ENCODE measurements at regions not wholly inside any gene's neighbourhood (a gene's known extent, or its start where the extent isn't known, plus 50 kb on each side); places are given as distances from the start of the nearest gene placed in this dataset.

DNA sequence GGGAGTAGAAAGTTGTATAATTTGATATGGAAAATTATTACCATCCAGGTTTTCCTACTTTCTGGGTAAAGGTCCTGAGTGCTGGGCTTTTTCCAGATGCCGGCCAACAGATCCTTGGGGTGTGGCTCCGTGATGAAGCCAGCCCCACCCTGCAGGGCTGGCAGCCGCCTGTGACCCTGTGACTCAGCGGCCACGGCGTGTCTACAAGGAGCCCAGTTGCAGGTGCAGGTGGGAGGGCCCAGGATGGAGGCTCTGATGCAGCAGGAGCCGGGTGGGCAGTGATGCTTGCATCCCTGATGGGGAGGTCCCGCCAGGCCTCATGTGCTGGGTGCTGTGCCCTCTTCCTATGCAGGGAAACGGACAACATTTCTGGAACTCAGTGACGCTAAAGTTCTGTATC, 96.0 kb upstream of the ALKAL2 start:
- dilution Hi-C loops (cut with MboI; ENCODE audit: extremely low pct_ligation_motif_present, low sequenced_read_pairs), result no loop called here
- CTCF ChIA-PET, result no interaction called here
- TF ChIP-seq GATA2 (IDR thresholded peaks at IDR 0.05; ENCODE audit: insufficient read depth, insufficient read length, low read depth, low read length) (no peak), EZH2 (IDR thresholded peaks at IDR 0.05; ENCODE audit: borderline replicate concordance, low read depth, low read length, severe bottlenecking) (no peak), POLR2AphosphoS5 (IDR thresholded peaks at IDR 0.05; ENCODE audit: insufficient read depth, low read depth, low read length) (no peak), MYC (IDR thresholded peaks at IDR 0.05; ENCODE audit: low read depth, low read length) (no peak), JUN (IDR thresholded peaks at IDR 0.05; ENCODE audit: borderline replicate concordance, insufficient read depth, insufficient read length, low read depth) (no peak), MAX (IDR thresholded peaks at IDR 0.05; ENCODE audit: insufficient read depth, insufficient read length) (no peak), CTCF (IDR thresholded peaks at IDR 0.05; ENCODE audit: extremely low read depth in 1 of 2, insufficient read depth in 1 of 2, low read depth in 1 of 2, low read length in 2 of 2) (no peak), POLR2A (IDR thresholded peaks at IDR 0.05; ENCODE audit: low read depth, low read length) (no peak), FOS (IDR thresholded peaks at IDR 0.05; ENCODE audit: borderline replicate concordance, insufficient read depth, low read length) (no peak)
- Histone ChIP-seq H4K20me1 (replicated peaks; ENCODE audit: control insufficient read depth, extremely low read depth, insufficient read depth, low read length) (no peaks in the 10 kb centered on the region), H3K4me3 (replicated peaks in 1 of 3; ENCODE audit: insufficient read depth in 1 of 3, low read depth in 1 of 3, low read length in 3 of 3) (no peak overlapping the region), H3K9me3 (replicated peaks; ENCODE audit: control insufficient read depth, insufficient read depth, low read length) (peaks cover 8% of the 10 kb centered on the region), H3K4me1 (ENCODE audit: control insufficient read depth, extremely low read depth, insufficient read depth, low read length) (no peaks in the 10 kb centered on the region), H3K9ac (replicated peaks; ENCODE audit: extremely low read depth, insufficient read depth, low read length) (no peak overlapping the region), H3K27ac (ENCODE audit: insufficient read depth, low read depth, low read length) (no peak overlapping the region), H3K4me2 (ENCODE audit: insufficient read depth, low read length) (no peak overlapping the region), H2AFZ (ENCODE audit: low read depth, low read length) (no peak overlapping the region), H3K79me2 (ENCODE audit: control insufficient read depth, insufficient read depth, low read length) (no peaks in the 10 kb centered on the region), H3K9me1 (replicated peaks; ENCODE audit: control insufficient read depth, extremely low read depth, insufficient read depth, low read length) (no peaks in the 10 kb centered on the region), H3K27me3 (ENCODE audit: control insufficient read depth in 2 of 2, insufficient read depth in 2 of 2, low read length in 2 of 2) (no peaks in the 10 kb centered on the region), H3K36me3 (ENCODE audit: control insufficient read depth in 2 of 2, extremely low read depth in 1 of 2, insufficient read depth in 2 of 2, low read length in 2 of 2) (no peaks in the 10 kb centered on the region)
- intact Hi-C loops (cut with micrococcal nuclease), result no loop called here
- DNase-seq (ENCODE audit: low read depth, low spot score) (no peak), FAIRE-seq (no peak)
- no TSS peak for BruUV-seq (replicated peaks)
- POLR2A ChIA-PET, result no interaction called here

Measured in endothelial cell of umbilical vein (primary cell).